GM21825 (cell line): ENCODE measurements at regions not wholly inside any gene's neighbourhood (a gene's known extent, or its start where the extent isn't known, plus 50 kb on each side); places are given as distances from the start of the nearest gene placed in this dataset.

Experiments
- ATAC-seq: cut with Tn5 transposase; IDR thresholded peaks from one replicate; pipeline ENCODE4 v1.9.1; 2021; ENCODE audit warnings: mild to moderate bottlenecking, moderate library complexity; ENCODE audit not compliant: unreplicated experiment

GRCh38 chr10:123402656-123403055 is 248.5 kb downstream of the BUB3 start:
- peak; percentile 66 for ATAC-seq

DNA sequence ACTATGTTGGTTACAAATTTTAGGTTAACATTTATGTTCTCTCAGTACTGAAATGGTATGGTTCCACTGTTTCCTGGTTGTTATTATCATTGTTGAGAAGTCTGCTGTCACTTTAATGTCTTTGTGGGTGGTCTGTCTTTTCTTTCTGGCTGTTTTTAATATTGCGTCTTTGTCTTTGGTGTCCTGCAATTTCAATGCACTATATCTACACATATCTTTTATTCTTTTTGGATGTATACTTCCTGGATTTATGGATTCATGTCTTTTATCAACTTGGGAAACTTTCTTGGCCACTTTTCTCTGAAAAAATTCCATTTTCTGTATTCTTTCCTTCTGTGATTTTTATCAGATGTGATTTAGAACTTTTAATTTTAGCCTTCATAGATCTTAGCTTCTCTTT is 250.2 kb downstream of the BUB3 start:
- no peak for ATAC-seq

- ATAC-seq: no peak
Measured at GRCh38 chr10:123408660-123409059, 254.5 kb downstream of the BUB3 start.

GRCh38 chr10:123409426-123409825 is 255.2 kb downstream of the BUB3 start:
- ATAC-seq: no peak

DNA sequence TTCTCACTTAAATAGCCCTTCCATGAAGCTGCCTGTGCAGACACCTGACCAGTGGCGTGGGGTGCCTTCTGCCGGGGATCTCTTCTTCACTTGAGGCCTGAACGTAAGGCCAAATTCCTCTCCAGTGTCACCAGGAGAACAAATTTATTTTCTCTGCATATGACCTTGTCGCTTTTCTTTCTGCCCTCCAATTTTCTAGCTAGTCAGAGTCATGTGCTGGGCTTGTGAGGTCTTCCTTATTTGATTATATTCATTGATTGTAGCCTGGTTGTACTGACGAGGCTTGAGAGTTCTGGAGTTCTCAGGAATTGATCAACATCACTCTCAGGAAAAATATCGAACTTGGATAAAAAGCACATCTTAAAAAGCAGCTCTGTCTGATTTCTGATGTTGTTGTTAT is 255.7 kb downstream of the BUB3 start:
- no peak for ATAC-seq

DNA sequence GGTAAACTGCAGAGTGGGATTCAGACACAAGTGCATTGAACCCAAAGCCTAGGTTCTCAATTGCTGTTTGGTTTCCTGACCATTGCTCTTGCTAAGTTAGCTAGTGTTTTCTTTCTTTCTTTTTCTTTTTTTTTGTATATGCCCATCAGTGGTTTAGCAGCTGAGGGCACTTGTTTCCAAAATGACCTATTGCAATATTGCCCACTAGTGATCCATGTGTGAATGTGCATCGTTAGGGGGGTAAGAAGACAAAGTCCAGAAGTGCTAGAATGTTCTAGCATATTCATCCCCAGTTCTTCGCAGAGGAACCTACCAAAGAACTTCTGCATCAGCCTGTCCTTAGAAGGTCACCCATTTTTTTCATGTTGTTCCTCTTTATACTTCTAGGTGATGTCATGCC is 252.8 kb upstream of the GPR26 start:
- ATAC-seq: no peak

DNA sequence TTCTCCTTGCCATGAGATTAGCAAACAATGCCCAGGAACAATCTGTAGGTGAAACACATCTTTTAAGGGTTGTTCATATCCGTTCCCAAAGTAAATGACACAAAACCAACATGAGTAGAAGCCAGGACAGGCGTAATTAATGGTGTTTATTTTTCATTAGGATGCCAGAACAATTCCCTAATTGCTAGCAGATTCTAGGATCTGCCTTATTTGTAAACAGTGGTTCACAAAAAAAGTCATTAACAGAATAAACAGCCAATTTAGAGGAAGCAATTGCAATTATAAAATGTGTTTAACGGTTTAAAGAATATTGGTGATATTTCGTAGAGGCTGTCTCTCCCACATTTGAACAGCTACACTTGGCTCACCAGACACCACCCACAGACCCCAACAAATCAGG is 250.6 kb upstream of the GPR26 start:
- no peak for ATAC-seq

- ATAC-seq: no peak
Measured at GRCh38 chr10:123417414-123417813, 248.7 kb upstream of the GPR26 start.

GRCh38 chr10:123421461-123421860 is 244.7 kb upstream of the GPR26 start:
- ATAC-seq: no peak

- ATAC-seq: no peak
Measured at GRCh38 chr10:123422261-123422660, 243.9 kb upstream of the GPR26 start.

DNA sequence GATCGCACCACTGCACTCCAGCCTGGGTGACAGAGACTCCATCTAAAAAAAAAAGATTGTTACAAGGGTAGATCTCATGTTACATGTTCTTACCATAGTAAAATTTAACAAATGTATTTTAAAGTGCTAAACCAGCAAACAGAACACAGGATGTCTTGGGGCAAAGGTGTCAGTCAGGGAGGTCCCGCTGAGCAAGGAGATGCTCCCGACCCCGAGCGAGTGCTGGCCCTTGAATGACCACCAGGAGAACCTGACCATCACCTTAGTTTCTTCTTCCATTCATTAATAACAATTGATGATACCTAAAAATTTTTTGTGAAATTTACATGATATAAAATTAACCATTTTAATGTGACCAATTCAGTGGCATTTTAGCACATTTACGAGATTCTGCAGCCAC is 241.6 kb upstream of the GPR26 start:
- no peak for ATAC-seq

DNA sequence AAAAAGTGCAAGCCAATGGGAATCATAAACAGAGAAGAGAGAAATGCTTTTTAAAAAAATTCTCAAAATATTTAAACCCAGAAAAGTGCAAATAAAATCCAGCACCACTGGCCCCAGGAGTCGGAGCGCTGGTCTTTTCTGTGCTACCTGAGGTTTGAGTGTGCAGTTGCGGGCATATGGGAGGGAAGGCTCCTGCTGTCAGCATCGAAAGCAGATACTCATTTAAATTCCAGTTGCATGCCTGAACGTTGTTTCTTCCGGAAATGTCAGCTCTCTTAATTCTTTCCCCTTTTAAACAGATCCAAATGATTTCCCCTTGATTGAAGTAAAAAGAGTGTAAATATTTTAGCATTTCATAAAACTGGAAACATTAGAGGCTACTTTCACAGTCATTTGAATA is 240.5 kb upstream of the GPR26 start:
- ATAC-seq: no peak

GRCh38 chr10:123427165-123427786 is 238.9 kb upstream of the GPR26 start:
- no peak for ATAC-seq

- no peak for ATAC-seq
Measured at GRCh38 chr10:123428391-123428790, 237.8 kb upstream of the GPR26 start.

DNA sequence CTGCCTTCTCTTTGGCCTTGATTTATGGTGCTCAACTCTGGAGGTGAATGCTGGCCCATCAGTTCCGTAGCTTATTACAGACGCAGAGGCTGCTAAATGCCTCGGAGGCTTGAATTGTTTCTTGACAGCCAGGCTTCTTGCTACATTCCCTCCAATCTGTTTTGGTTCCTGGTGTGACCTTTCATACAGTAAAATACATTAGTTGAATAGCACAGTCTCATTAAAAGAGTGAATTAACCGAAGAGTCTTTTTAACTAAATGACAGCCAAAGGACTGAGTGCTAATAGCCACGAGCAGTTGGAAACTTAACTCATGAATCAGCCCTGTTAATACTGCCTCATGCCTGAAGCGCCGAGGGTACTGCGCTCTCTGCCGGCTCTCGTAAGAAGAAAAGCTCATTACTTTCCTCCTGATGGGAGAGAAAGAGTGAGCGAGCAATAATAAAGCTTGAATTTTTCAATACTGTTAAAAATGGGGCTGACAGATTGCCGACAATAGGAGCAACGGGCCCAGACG is 236.4 kb upstream of the GPR26 start:
- no peak for ATAC-seq

DNA sequence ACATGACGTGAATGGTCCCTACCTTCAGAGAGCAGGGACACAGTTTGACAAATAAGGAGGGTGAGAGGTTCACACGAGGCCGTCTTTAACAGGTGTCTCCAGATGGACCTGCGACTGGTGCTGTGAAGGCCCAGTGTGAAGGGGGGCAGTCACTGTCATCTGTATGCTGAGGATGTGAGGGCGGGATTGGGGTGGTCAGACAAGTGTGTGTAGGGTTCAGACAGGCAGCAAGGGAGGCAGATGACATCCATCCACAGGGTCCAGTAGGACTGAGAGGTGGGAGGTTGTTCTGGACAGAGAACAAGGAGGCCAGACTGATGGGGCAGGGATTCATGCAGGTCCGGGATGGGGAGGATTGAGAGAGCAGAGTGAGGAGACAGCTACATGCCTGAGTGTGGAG is 232.6 kb upstream of the GPR26 start:
- ATAC-seq: no peak

DNA sequence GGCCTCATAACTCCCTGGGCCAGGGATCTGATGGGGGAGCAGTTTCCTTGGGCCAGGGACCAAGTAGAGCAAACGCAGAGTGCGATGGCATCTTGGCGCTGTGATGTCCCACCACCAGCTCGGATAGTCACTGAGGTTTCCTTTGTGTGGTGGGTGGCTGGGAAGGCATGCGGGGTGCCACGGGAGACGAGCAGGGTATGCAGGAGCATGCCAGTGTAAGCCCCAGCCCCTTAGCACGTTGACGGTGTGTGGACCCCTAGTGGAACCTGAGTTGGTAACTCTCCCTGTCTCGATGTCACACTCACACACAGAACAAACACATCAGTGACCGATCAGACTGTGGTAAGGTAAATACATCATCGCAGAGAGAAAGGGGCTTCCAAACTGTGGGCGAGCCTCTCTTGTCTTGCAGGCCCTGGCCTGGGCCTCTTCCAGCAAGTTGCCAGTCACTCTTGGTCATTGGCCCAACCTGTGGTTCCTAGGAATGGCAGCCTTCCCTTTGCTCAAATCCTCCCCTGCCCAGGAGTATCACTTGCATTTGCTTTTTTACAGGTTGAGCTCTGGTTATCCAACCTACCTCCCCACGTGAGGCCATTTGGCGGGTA is 231.6 kb upstream of the GPR26 start:
- no peak for ATAC-seq

GRCh38 chr10:123442901-123443300 is 223.3 kb upstream of the GPR26 start:
- peak; percentile 93 for ATAC-seq

- ATAC-seq: no peak
Measured at GRCh38 chr10:123443924-123444323, 222.2 kb upstream of the GPR26 start.

DNA sequence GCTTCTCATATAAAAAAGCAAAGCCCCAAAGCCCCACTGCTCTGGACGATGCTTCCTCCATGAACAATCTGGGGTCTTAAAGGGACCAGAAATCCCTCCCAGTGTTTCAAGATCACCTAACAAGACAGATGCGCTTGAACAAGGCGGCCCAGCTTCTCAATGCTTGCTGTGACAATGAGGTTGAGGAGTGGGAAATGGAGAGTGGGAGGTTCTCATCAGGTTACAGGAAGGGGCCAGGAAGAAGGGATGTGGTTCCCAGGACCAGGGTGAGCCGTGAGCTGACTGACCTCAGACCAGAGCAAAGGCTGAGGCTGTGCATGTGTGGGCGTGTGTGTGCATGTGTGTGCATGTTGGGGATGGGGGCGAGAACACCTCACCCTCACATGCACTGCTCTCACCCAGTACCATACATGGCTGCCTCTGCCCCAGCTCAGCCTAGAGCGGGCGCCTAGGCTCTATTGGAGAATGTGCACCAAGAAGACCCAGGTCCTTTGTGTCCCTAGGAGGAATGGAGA is 220.8 kb upstream of the GPR26 start:
- no peak for ATAC-seq

- ATAC-seq: no peak
Measured at GRCh38 chr10:123446449-123447156, 219.6 kb upstream of the GPR26 start.
